Breast epithelium (tissue), 3 donors: ENCODE measurements at regions not wholly inside any gene's neighbourhood (a gene's known extent, or its start where the extent isn't known, plus 50 kb on each side); places are given as distances from the start of the nearest gene placed in this dataset.

Experiments
- POLR2A ChIP-seq: fragments of 450-650 bp; IDR thresholded peaks from one replicate; pipeline ENCODE4 v1.6.1; 2016; ENCODE audit warnings: antibody characterized with exemption, mild to moderate bottlenecking, moderate library complexity
- POLR2AphosphoS5 ChIP-seq, 3 donors: sonication (generic); formaldehyde crosslinking; IDR thresholded peaks; one replicate each; pipeline ENCODE4 v1.6.1; 2017; ENCODE audit warnings: antibody characterized with exemption in 3 of 3
- TF ChIP-seq, protein P1 (sequence below), 3 donors: fragments of 450-650 bp; IDR thresholded peaks; one replicate each; pipeline ENCODE4 v1.5.1; 2016 to 2017; ENCODE audit warnings: antibody characterized with exemption in 3 of 3, mild to moderate bottlenecking in 3 of 3, moderate library complexity in 3 of 3

GRCh38 chr22:49553076-49553475, 274.6 kb downstream of the BRD1 start:
- TF ChIP-seq, protein P1, sequence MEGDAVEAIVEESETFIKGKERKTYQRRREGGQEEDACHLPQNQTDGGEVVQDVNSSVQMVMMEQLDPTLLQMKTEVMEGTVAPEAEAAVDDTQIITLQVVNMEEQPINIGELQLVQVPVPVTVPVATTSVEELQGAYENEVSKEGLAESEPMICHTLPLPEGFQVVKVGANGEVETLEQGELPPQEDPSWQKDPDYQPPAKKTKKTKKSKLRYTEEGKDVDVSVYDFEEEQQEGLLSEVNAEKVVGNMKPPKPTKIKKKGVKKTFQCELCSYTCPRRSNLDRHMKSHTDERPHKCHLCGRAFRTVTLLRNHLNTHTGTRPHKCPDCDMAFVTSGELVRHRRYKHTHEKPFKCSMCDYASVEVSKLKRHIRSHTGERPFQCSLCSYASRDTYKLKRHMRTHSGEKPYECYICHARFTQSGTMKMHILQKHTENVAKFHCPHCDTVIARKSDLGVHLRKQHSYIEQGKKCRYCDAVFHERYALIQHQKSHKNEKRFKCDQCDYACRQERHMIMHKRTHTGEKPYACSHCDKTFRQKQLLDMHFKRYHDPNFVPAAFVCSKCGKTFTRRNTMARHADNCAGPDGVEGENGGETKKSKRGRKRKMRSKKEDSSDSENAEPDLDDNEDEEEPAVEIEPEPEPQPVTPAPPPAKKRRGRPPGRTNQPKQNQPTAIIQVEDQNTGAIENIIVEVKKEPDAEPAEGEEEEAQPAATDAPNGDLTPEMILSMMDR (IDR thresholded peaks at IDR 0.05), result no peak
- TF ChIP-seq POLR2A, result no peak
- TF ChIP-seq POLR2AphosphoS5 (IDR thresholded peaks at IDR 0.05), result no peak
